Type B pancreatic cell (in vitro differentiated cells): ENCODE measurements at regions not wholly inside any gene's neighbourhood (a gene's known extent, or its start where the extent isn't known, plus 50 kb on each side); places are given as distances from the start of the nearest gene placed in this dataset.

Experiments
- DNase-seq: peaks from one replicate; pipeline ENCODE4 v3.0.0; 2021; ENCODE audit warnings: mixed read lengths; ENCODE audit not compliant: unreplicated experiment; ENCODE audit errors: extremely low spot score
- H3K27ac Mint-ChIP-seq: 2 replicates; pipeline ENCODE4 v1.8.0; 2021; ENCODE audit warnings: mild to moderate bottlenecking, mixed read lengths
- H3K27me3 Mint-ChIP-seq: 2 replicates; pipeline ENCODE4 v1.8.0; 2021; ENCODE audit warnings: mixed read lengths
- H3K36me3 Mint-ChIP-seq: 2 replicates; pipeline ENCODE4 v1.8.0; 2021; ENCODE audit warnings: mixed read lengths
- H3K4me1 Mint-ChIP-seq: one replicate; pipeline ENCODE4 v1.8.0; 2021; ENCODE audit warnings: mixed read lengths; ENCODE audit not compliant: unreplicated experiment
- H3K4me3 Mint-ChIP-seq: 2 replicates; pipeline ENCODE4 v1.8.0; 2021; ENCODE audit warnings: mild to moderate bottlenecking, mixed read lengths
- H3K9me3 Mint-ChIP-seq: 2 replicates; pipeline ENCODE4 v1.8.0; 2021; ENCODE audit warnings: mixed read lengths
- CTCF ChIP-seq: fragments of 200-600 bp; sonication (generic); conservative IDR thresholded peaks from 2 replicates; pipeline ENCODE4 v1.5.0; 2021; ENCODE audit warnings: antibody characterized with exemption, mild to moderate bottlenecking

GRCh38 chr2:57597940-57598339 lies 448.7 kb upstream of the VRK2 start:
- no peak for DNase-seq
- Mint-ChIP-seq H3K4me3 (no peak overlapping the region), H3K9me3 (peaks cover 4% of the 10 kb centered on the region), H3K4me1 (peaks cover 4% of the 10 kb centered on the region), H3K27ac (no peak overlapping the region), H3K36me3 (no peaks in the 10 kb centered on the region), H3K27me3 (peaks cover 4% of the 10 kb centered on the region)
- TF ChIP-seq CTCF = no peak

- Mint-ChIP-seq H3K4me1 (peaks cover 4% of the 10 kb centered on the region), H3K27me3 (peaks cover 4% of the 10 kb centered on the region), H3K36me3 (no peaks in the 10 kb centered on the region), H3K9me3 (peaks cover 4% of the 10 kb centered on the region), H3K27ac (no peak overlapping the region), H3K4me3 (no peak overlapping the region)
- no peak for DNase-seq
- TF ChIP-seq CTCF = no peak
Measured at GRCh38 chr2:57598551-57598950, 448.1 kb upstream of the VRK2 start.

- Mint-ChIP-seq H3K27me3 (peaks cover 4% of the 10 kb centered on the region), H3K36me3 (no peaks in the 10 kb centered on the region), H3K27ac (no peak overlapping the region), H3K4me3 (no peak overlapping the region), H3K9me3 (no peaks in the 10 kb centered on the region), H3K4me1 (peaks cover 4% of the 10 kb centered on the region)
- TF ChIP-seq CTCF = no peak
- no peak for DNase-seq
Measured at GRCh38 chr2:57602733-57603132, 443.9 kb upstream of the VRK2 start.

GRCh38 chr2:57614988-57615387 lies 431.6 kb upstream of the VRK2 start:
- Mint-ChIP-seq H3K27ac (no peak overlapping the region), H3K36me3 (no peaks in the 10 kb centered on the region), H3K4me1 (no peaks in the 10 kb centered on the region), H3K9me3 (no peaks in the 10 kb centered on the region), H3K27me3 (no peaks in the 10 kb centered on the region), H3K4me3 (no peak overlapping the region)
- no peak for DNase-seq
- no peak for TF ChIP-seq CTCF

- H3K27ac Mint-ChIP-seq = no peak overlapping the region
- H3K27me3 Mint-ChIP-seq = no peaks in the 10 kb centered on the region
- DNase-seq = no peak
- no peaks in the 10 kb centered on the region for H3K4me1 Mint-ChIP-seq
- TF ChIP-seq CTCF = no peak
- no peaks in the 10 kb centered on the region for H3K9me3 Mint-ChIP-seq
- H3K36me3 Mint-ChIP-seq = no peaks in the 10 kb centered on the region
- no peak overlapping the region for H3K4me3 Mint-ChIP-seq
Measured at GRCh38 chr2:57615855-57616556, 430.6 kb upstream of the VRK2 start.

GRCh38 chr2:57617318-57617717 lies 429.3 kb upstream of the VRK2 start:
- Mint-ChIP-seq H3K9me3 (no peaks in the 10 kb centered on the region), H3K27ac (no peak overlapping the region), H3K27me3 (no peaks in the 10 kb centered on the region), H3K4me1 (no peaks in the 10 kb centered on the region), H3K36me3 (no peaks in the 10 kb centered on the region), H3K4me3 (no peak overlapping the region)
- TF ChIP-seq CTCF = no peak
- no peak for DNase-seq
